Caco-2 (cell line): ENCODE measurements at regions not wholly inside any gene's neighbourhood (a gene's known extent, or its start where the extent isn't known, plus 50 kb on each side); places are given as distances from the start of the nearest gene placed in this dataset.

Experiments
- BruUV-seq: library from RNA; stranded (reverse); fragments of 400-500 nt; replicated peaks from 2 replicates; lab custom pipeline; 2021; lab: Mats Ljungman, UMichigan
- CTCF ChIA-PET: fragments of 300-600 bp; sonication (Branson Sonifier 250); formaldehyde crosslinking; loops from one replicate; lab custom pipeline; 2022; ENCODE audit warnings: antibody characterized with exemption; lab: Charles Lee
- POLR2A ChIA-PET: fragments of 300-600 bp; sonication (Branson Sonifier 250); formaldehyde crosslinking; loops from one replicate; lab custom pipeline; 2022; ENCODE audit warnings: antibody characterized with exemption; lab: Charles Lee
- DNase-seq, 2 experiments: peaks; one replicate each; pipeline versions ENCODE4 v3.0.0 to v3.0.0-alpha.2; 2020 to 2022
- H3K27me3 ChIP-seq: replicated peaks from 2 replicates; pipeline ENCODE4 v1.6.0; 2011; ENCODE audit warnings: low read length; ENCODE audit not compliant: control insufficient read depth, insufficient read depth
- H3K36me3 ChIP-seq: 2 replicates; pipeline ENCODE4 v1.5.1; 2011; ENCODE audit warnings: low read length; ENCODE audit not compliant: control insufficient read depth, insufficient read depth
- H3K4me1 ChIP-seq: fragments of 250-450 bp; sonication (Bioruptor Pico); 2 replicates; pipeline ENCODE4 v1.5.1; 2020; ENCODE audit warnings: mild to moderate bottlenecking
- H3K4me3 ChIP-seq: 2 replicates; pipeline ENCODE4 v1.5.1; 2011; ENCODE audit warnings: low read depth, mild to moderate bottlenecking, control low read depth, low read length
- H3K9me3 ChIP-seq: fragments of 250-450 bp; sonication (Bioruptor Pico); 2 replicates; pipeline ENCODE4 v1.5.1; 2020; ENCODE audit warnings: mild to moderate bottlenecking, moderate library complexity
- H3K27ac Mint-ChIP-seq: one replicate; pipeline ENCODE4 v1.8.0; 2022; ENCODE audit warnings: mixed read lengths; ENCODE audit not compliant: unreplicated experiment
- H3K27me3 Mint-ChIP-seq: one replicate; pipeline ENCODE4 v1.8.0; 2022; ENCODE audit warnings: mixed read lengths; ENCODE audit not compliant: insufficient read depth, unreplicated experiment
- H3K36me3 Mint-ChIP-seq: one replicate; pipeline ENCODE4 v1.8.0; 2022; ENCODE audit warnings: mild to moderate bottlenecking, mixed read lengths; ENCODE audit not compliant: insufficient read depth, unreplicated experiment
- H3K4me1 Mint-ChIP-seq: one replicate; pipeline ENCODE4 v1.8.0; 2022; ENCODE audit warnings: low read depth, mixed read lengths; ENCODE audit not compliant: unreplicated experiment
- H3K4me3 Mint-ChIP-seq: one replicate; pipeline ENCODE4 v1.8.0; 2022; ENCODE audit warnings: mild to moderate bottlenecking, moderate library complexity, mixed read lengths; ENCODE audit not compliant: unreplicated experiment
- H3K9me3 Mint-ChIP-seq: one replicate; pipeline ENCODE4 v1.8.0; 2022; ENCODE audit warnings: mixed read lengths; ENCODE audit not compliant: unreplicated experiment
- CTCF ChIP-seq, 2 experiments: fragments of 200-600 bp in 1 of 2; IDR thresholded peaks; 1 replicate in 1 of 2; 2 replicates in 1 of 2; pipeline versions ENCODE4 v1.5.1 to v1.8.0; 2011 to 2022; ENCODE audit warnings: antibody characterized with exemption in 1 of 2, control low read depth in 1 of 2, inconsistent platforms in 1 of 2, low read depth in 1 of 2, low read length in 1 of 2, mild to moderate bottlenecking in 1 of 2, moderate library complexity in 1 of 2; ENCODE audit not compliant: insufficient read depth in 1 of 2, severe bottlenecking in 1 of 2, unreplicated experiment in 1 of 2
- intact Hi-C: fragments of 100-400 bp; cut with micrococcal nuclease; formaldehyde crosslinking; loops from one replicate; pipeline ENCODE4 v1.10.0; 2022; ENCODE audit not compliant: unreplicated experiment

GRCh38 chr12:43028826-43029225 lies 439.3 kb upstream of the PRICKLE1 start:
- Histone ChIP-seq H3K4me3 (no peak overlapping the region), H3K36me3 (no peaks in the 10 kb centered on the region), H3K27me3 (no peaks in the 10 kb centered on the region), H3K9me3 (no peaks in the 10 kb centered on the region; the same call in 1 of the 2 replicates), H3K4me1 (no peaks in the 10 kb centered on the region)
- H3K4me1 Mint-ChIP-seq = no peaks in the 10 kb centered on the region
- TF ChIP-seq CTCF (IDR thresholded peaks at IDR 0.05; ENCODE audit: insufficient read depth in 1 of 2, low read depth in 1 of 2, low read length in 1 of 2, severe bottlenecking in 1 of 2, unreplicated experiment in 1 of 2) = no peak
- H3K9me3 Mint-ChIP-seq = peaks cover 13% of the 10 kb centered on the region
- no peaks in the 10 kb centered on the region for H3K27me3 Mint-ChIP-seq
- H3K4me3 Mint-ChIP-seq = no peak overlapping the region
- intact Hi-C loops = no loop called here
- H3K27ac Mint-ChIP-seq = no peak overlapping the region
- CTCF ChIA-PET = interaction anchor here (1.2 kb wide), 1 partner anchor 10 kb away, joined by 3 read pairs; no protein-coding TSS in a partner anchor
- POLR2A ChIA-PET = no interaction called here
- no TSS peak for BruUV-seq
- no peaks in the 10 kb centered on the region for H3K36me3 Mint-ChIP-seq
- DNase-seq = no peak

DNA sequence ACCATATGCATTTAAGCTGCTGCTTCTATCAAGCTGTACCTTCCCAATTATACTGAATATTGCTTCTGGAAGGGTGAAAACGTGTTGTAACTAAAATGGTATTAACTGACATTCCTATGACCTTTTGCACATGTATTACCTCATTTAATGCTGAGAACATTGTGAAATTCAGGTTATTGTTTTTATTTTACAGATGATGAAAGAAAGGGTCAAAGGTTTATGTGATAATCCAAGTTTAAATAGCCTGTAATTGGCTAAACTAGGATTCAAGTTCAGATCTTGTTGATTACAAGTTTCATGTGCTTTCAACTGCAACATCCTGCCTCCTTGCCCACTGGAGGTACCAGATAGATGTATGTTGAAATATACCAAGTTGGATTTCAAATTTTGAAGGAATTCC lies 433.3 kb upstream of the PRICKLE1 start:
- ChIA-PET POLR2A (no interaction called here), CTCF (no interaction called here)
- H3K4me1 Mint-ChIP-seq = no peaks in the 10 kb centered on the region
- no peaks in the 10 kb centered on the region for H3K36me3 ChIP-seq
- no peaks in the 10 kb centered on the region for H3K27me3 Mint-ChIP-seq
- no peaks in the 10 kb centered on the region for H3K4me1 ChIP-seq
- intact Hi-C loops = no loop called here
- no peak for DNase-seq
- no peak overlapping the region for H3K4me3 Mint-ChIP-seq
- no peaks in the 10 kb centered on the region for H3K9me3 Mint-ChIP-seq
- H3K27ac Mint-ChIP-seq = no peak overlapping the region
- no peak for TF ChIP-seq CTCF (IDR thresholded peaks at IDR 0.05; ENCODE audit: insufficient read depth in 1 of 2, low read depth in 1 of 2, low read length in 1 of 2, severe bottlenecking in 1 of 2, unreplicated experiment in 1 of 2)
- no peaks in the 10 kb centered on the region for H3K36me3 Mint-ChIP-seq
- H3K4me3 ChIP-seq = no peak overlapping the region
- no peaks in the 10 kb centered on the region for H3K27me3 ChIP-seq
- 0 out of 2 replicates have a peak, but pooled peaks cover 3% of the 10 kb centered on the region for H3K9me3 ChIP-seq
- no TSS peak for BruUV-seq

- Mint-ChIP-seq H3K4me3 (no peak overlapping the region), H3K36me3 (no peaks in the 10 kb centered on the region), H3K4me1 (no peaks in the 10 kb centered on the region), H3K9me3 (peaks cover 21% of the 10 kb centered on the region), H3K27me3 (no peaks in the 10 kb centered on the region), H3K27ac (no peak overlapping the region)
- no peaks in the 10 kb centered on the region for H3K27me3 ChIP-seq
- intact Hi-C loops = no loop called here
- no peak overlapping the region for H3K4me3 ChIP-seq
- peaks cover 10% of the 10 kb centered on the region; the same call in 1 of the 2 replicates for H3K9me3 ChIP-seq
- POLR2A ChIA-PET = no interaction called here
- H3K4me1 ChIP-seq = no peaks in the 10 kb centered on the region
- CTCF ChIA-PET = no interaction called here
- BruUV-seq = no TSS peak
- H3K36me3 ChIP-seq = no peaks in the 10 kb centered on the region
- no peak for TF ChIP-seq CTCF (IDR thresholded peaks at IDR 0.05; ENCODE audit: insufficient read depth in 1 of 2, low read depth in 1 of 2, low read length in 1 of 2, severe bottlenecking in 1 of 2, unreplicated experiment in 1 of 2)
- no peak for DNase-seq
Observed at GRCh38 chr12:43015090-43015737, 425.7 kb upstream of the PRICKLE1 start.
